Smooth muscle cell (in vitro differentiated cells): ENCODE measurements at regions not wholly inside any gene's neighbourhood (a gene's known extent, or its start where the extent isn't known, plus 50 kb on each side); places are given as distances from the start of the nearest gene placed in this dataset.
"Not testable (repeated sequence)": the region's sequence is repeated elsewhere in the genome, so short reads cannot be mapped to it uniquely, and the experiment has no call there.

Experiments
- DNase-seq: peaks from one replicate; lab custom pipeline; 2025; ENCODE audit not compliant: unreplicated experiment; lab: John Stamatoyannopoulos, UW
- H2AFZ ChIP-seq: fragments of 200-600 bp; sonication (generic); 2 replicates; pipeline ENCODE4 v1.6.0; 2016; ENCODE audit warnings: antibody characterized with exemption, low read depth, mild to moderate bottlenecking
- H3F3A ChIP-seq: fragments of 200-600 bp; sonication (generic); 2 replicates; pipeline ENCODE4 v1.6.0; 2017; ENCODE audit warnings: antibody characterized with exemption, low read depth
- H3K27ac ChIP-seq: fragments of 200-600 bp; sonication (generic); 2 replicates; pipeline ENCODE4 v1.5.1; 2016; ENCODE audit warnings: low read depth, mild to moderate bottlenecking
- H3K27me3 ChIP-seq: fragments of 200-600 bp; sonication (generic); 2 replicates; pipeline ENCODE4 v1.6.1; 2016; ENCODE audit warnings: low read depth, mild to moderate bottlenecking
- H3K36me3 ChIP-seq: fragments of 200-600 bp; sonication (generic); 2 replicates; pipeline ENCODE4 v1.5.1; 2016; ENCODE audit warnings: low read depth
- H3K4me1 ChIP-seq: fragments of 200-600 bp; sonication (generic); 2 replicates; pipeline ENCODE4 v1.5.1; 2016; ENCODE audit warnings: low read depth
- H3K4me2 ChIP-seq: fragments of 200-600 bp; sonication (generic); 2 replicates; pipeline ENCODE4 v1.6.0; 2016; ENCODE audit warnings: mild to moderate bottlenecking
- H3K4me3 ChIP-seq: fragments of 200-600 bp; sonication (generic); 2 replicates; pipeline ENCODE4 v1.5.1; 2016; ENCODE audit warnings: mild to moderate bottlenecking
- H3K79me2 ChIP-seq: fragments of 200-600 bp; sonication (generic); 2 replicates; pipeline ENCODE4 v1.6.0; 2016; ENCODE audit warnings: low read depth, mild to moderate bottlenecking
- H3K9ac ChIP-seq: fragments of 200-600 bp; sonication (generic); 2 replicates; pipeline ENCODE4 v1.6.0; 2016; ENCODE audit warnings: low read depth
- H3K9me3 ChIP-seq: fragments of 200-600 bp; sonication (generic); replicated peaks from 2 replicates; pipeline ENCODE4 v1.5.1; 2016; ENCODE audit warnings: low read depth
- H4K20me1 ChIP-seq: fragments of 200-600 bp; sonication (generic); 2 replicates; pipeline ENCODE4 v1.6.0; 2016; ENCODE audit warnings: low read depth
- CTCF ChIP-seq: fragments of 200-600 bp; sonication (generic); IDR thresholded peaks from 2 replicates; pipeline ENCODE4 v1.5.1; 2017; ENCODE audit warnings: borderline replicate concordance, mild to moderate bottlenecking, antibody characterized with exemption; ENCODE audit not compliant: insufficient read depth, poor library complexity, severe bottlenecking
- WGBS: methylation state at CpG from one replicate; pipeline ENCODE4 v1.1.7; 2016; ENCODE audit warnings: low lambda C conversion rate; 5-methylcytosine and 5-hydroxymethylcytosine counted together

DNA sequence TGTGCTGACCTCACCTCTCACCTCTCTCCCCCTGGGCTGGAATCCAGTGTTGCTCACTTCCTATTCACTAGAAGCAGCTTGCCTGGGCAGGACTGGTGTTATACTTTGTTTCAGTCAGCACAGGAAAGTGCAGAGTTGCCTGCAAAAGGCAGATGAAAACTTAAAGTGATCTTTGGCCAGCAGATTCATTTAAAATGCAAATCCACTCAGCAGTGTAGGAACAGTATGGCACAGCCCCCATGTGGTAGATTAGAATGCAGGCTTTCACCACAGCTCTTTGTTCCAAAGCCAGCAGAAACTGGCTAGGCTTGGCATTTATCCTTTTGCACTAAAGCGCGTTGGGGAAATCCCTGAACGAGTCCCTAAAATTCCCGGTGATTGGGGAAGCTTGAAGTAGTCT is 301.2 kb downstream of the OR4C45 start:
- H3K79me2 ChIP-seq, result no peaks in the 10 kb centered on the region
- no peak overlapping the region for H3K27ac ChIP-seq
- no peak overlapping the region for H3K4me2 ChIP-seq
- no peaks in the 10 kb centered on the region for H3K4me1 ChIP-seq
- H3K9me3 ChIP-seq, result peaks cover 3% of the 10 kb centered on the region
- TF ChIP-seq CTCF, result no peak
- H4K20me1 ChIP-seq, result no peaks in the 10 kb centered on the region
- H3K36me3 ChIP-seq, result no peaks in the 10 kb centered on the region
- H3K27me3 ChIP-seq, result no peaks in the 10 kb centered on the region
- 44% methylated on average over 4 of the region's 4 CpGs for WGBS
- H3F3A ChIP-seq, result no peaks in the 10 kb centered on the region
- DNase-seq, result no peak
- no peak overlapping the region for H3K9ac ChIP-seq
- no peak overlapping the region for H2AFZ ChIP-seq
- H3K4me3 ChIP-seq, result no peak overlapping the region

DNA sequence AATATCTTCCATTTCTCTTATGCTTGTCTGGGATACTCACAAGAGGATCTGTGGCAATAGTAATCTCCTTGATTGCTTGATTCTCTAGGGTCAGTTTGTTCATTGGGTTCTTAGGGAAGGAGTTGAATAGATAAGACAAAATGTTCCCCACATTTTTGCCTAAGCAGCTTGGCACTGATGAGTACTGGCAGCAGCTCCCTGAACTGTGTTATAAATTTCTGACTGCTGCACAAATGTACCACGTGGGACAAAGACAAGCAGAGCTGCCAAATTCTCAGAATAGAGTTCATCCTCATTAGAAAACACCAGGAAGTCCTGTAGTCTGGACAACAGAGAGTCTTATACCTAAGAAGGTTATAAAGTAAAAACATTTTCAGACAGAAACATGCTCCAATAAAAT is 304.8 kb downstream of the OR4C45 start:
- H4K20me1 ChIP-seq, H3K4me3 ChIP-seq, H3K9me3 ChIP-seq, H2AFZ ChIP-seq, H3F3A ChIP-seq, H3K36me3 ChIP-seq, H3K4me2 ChIP-seq, DNase-seq, H3K79me2 ChIP-seq, H3K9ac ChIP-seq, H3K27me3 ChIP-seq, H3K27ac ChIP-seq, H3K4me1 ChIP-seq: not testable (repeated sequence)
- 0% methylated on average over 1 of the region's 1 CpG for WGBS

- not testable (repeated sequence) for H2AFZ ChIP-seq, H3K4me3 ChIP-seq, H3K4me2 ChIP-seq, H3K27me3 ChIP-seq, H3K9ac ChIP-seq, H3F3A ChIP-seq, H4K20me1 ChIP-seq, H3K9me3 ChIP-seq, H3K36me3 ChIP-seq, H3K4me1 ChIP-seq, DNase-seq, H3K79me2 ChIP-seq, H3K27ac ChIP-seq
- WGBS, result no CpG with 5 or more reads among the region's 3 CpGs
Measured at GRCh38 chr11:50348018-50348417, 315.3 kb downstream of the OR4C45 start.

GRCh38 chr11:50379484-50379883 is 346.8 kb downstream of the OR4C45 start:
- WGBS, result 77% methylated on average over 1 of the region's 1 CpG
- H3K4me3 ChIP-seq, result no peak overlapping the region
- TF ChIP-seq CTCF, result no peak
- no peaks in the 10 kb centered on the region for H3K79me2 ChIP-seq
- no peak overlapping the region for H3K9ac ChIP-seq
- H3K4me2 ChIP-seq, result no peak overlapping the region
- no peaks in the 10 kb centered on the region for H3K36me3 ChIP-seq
- no peaks in the 10 kb centered on the region for H4K20me1 ChIP-seq
- no peak overlapping the region for H3K27ac ChIP-seq
- H2AFZ ChIP-seq, result no peak overlapping the region
- no peaks in the 10 kb centered on the region for H3K4me1 ChIP-seq
- DNase-seq, result no peak
- no peaks in the 10 kb centered on the region for H3F3A ChIP-seq
- H3K27me3 ChIP-seq, result no peaks in the 10 kb centered on the region
- H3K9me3 ChIP-seq, result peaks cover 56% of the 10 kb centered on the region

DNA sequence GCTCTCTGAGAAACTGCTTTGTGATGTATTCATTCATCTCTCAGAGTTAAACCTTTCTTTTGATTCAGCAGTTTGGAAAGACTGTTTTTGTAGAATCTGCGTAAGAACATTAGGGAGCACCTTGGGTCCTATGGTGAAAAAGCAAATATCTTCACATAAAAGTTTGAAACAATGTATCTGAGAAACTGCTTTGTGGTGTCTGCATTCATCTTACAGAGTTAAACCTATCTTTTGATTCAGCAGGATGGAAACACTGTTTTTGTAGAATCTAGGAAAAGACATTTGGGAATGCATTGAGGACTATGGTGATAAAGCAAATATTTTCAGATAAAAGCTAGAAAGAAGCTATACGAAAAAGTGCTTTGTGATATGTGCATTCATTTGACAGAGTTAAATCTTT is 361.3 kb downstream of the OR4C45 start:
- no peak overlapping the region for H2AFZ ChIP-seq
- H3K79me2 ChIP-seq, result no peaks in the 10 kb centered on the region
- no peak overlapping the region for H3K27ac ChIP-seq
- WGBS, result 83% methylated on average over 2 of the region's 2 CpGs
- TF ChIP-seq CTCF, result no peak
- H3K9ac ChIP-seq, result no peak overlapping the region
- DNase-seq, result no peak
- no peaks in the 10 kb centered on the region for H4K20me1 ChIP-seq
- no peak overlapping the region for H3K4me2 ChIP-seq
- peaks cover 46% of the 10 kb centered on the region for H3K9me3 ChIP-seq
- H3F3A ChIP-seq, result no peaks in the 10 kb centered on the region
- no peak overlapping the region for H3K4me3 ChIP-seq
- no peaks in the 10 kb centered on the region for H3K27me3 ChIP-seq
- no peaks in the 10 kb centered on the region for H3K36me3 ChIP-seq
- H3K4me1 ChIP-seq, result no peaks in the 10 kb centered on the region
